HCT116 (cell line): ENCODE measurements at regions not wholly inside any gene's neighbourhood (a gene's known extent, or its start where the extent isn't known, plus 50 kb on each side); places are given as distances from the start of the nearest gene placed in this dataset.

Source experiments
- ATAC-seq: fragments of 200-7000 bp; cut with Tn5 transposase; 2 replicates; pipeline ENCODE4 v1.9.1; 2020; ENCODE audit warnings: mild to moderate bottlenecking, moderate library complexity
- BruUV-seq: library from RNA; stranded (reverse); fragments of 400-500 nt; replicated peaks from 2 replicates; lab custom pipeline; 2021; lab: Mats Ljungman, UMichigan
- CTCF ChIA-PET: fragments of 300-600 bp; sonication (Branson Sonifier 250); formaldehyde crosslinking; loops from one replicate; lab custom pipeline; 2021; ENCODE audit warnings: antibody characterized with exemption; lab: Charles Lee
- POLR2A ChIA-PET: fragments of 300-600, 350-600 bp; sonication (Branson Sonifier 250); formaldehyde crosslinking; loops from one replicate; lab custom pipeline; 2021; ENCODE audit warnings: antibody characterized with exemption; lab: Charles Lee
- RAD21 ChIA-PET, 2 experiments: fragments of 300-600 bp; sonication (Branson Sonifier 250); formaldehyde crosslinking; loops; one replicate each; lab custom pipeline; 2023; ENCODE audit warnings: low total read pairs in 2 of 2; ENCODE audit not compliant: uncharacterized antibody in 2 of 2, unreplicated experiment in 2 of 2, low non-redundant PET in 1 of 2; lab: Charles Lee
- DNase-seq: peaks from one replicate; pipeline ENCODE4 v3.0.0-alpha.2; 2010; ENCODE audit warnings: low read depth, low spot score
- H2AFZ ChIP-seq: fragments of 200-600 bp; shearing (Covaris generic), sonication (generic); 2 replicates; pipeline ENCODE4 v1.6.1; 2017; ENCODE audit warnings: low read depth, mixed run types, mixed read lengths, antibody characterized with exemption, low read length; ENCODE audit not compliant: poor library complexity, severe bottlenecking
- H3K27ac ChIP-seq: 2 replicates; pipeline ENCODE4 v1.5.1; 2012; ENCODE audit warnings: low read depth, low read length
- H3K27me3 ChIP-seq: fragments of 200-600 bp; sonication (generic); 2 replicates; pipeline ENCODE4 v1.6.1; 2016; ENCODE audit warnings: mixed run types, low read length, mixed read lengths; ENCODE audit not compliant: insufficient read depth
- H3K36me3 ChIP-seq, 2 experiments: fragments of 200-500 bp in 1 of 2; fragments of 200-600 bp in 1 of 2; sonication (Bioruptor generic) in 1 of 2; sonication (generic) in 1 of 2; 2 replicates each; pipeline versions ENCODE4 v1.5.1 to v1.6.1; 2014 to 2016; ENCODE audit warnings: low read length in 2 of 2, inconsistent platforms in 1 of 2, mixed read lengths in 1 of 2, mixed run types in 1 of 2; ENCODE audit not compliant: insufficient read depth in 2 of 2, control insufficient read depth in 1 of 2
- H3K4me1 ChIP-seq, 2 experiments: fragments of 200-600 bp in 1 of 2; sonication (generic) in 1 of 2; 2 replicates each; pipeline versions ENCODE4 v1.5.1 to v1.6.1; 2012 to 2017; ENCODE audit warnings: low read length in 2 of 2, inconsistent platforms in 1 of 2, mild to moderate bottlenecking in 1 of 2, mixed read lengths in 1 of 2, mixed run types in 1 of 2, moderate library complexity in 1 of 2; ENCODE audit not compliant: insufficient read depth in 2 of 2, control insufficient read depth in 1 of 2
- H3K4me2 ChIP-seq: fragments of 200-600 bp; sonication (generic); 2 replicates; pipeline ENCODE4 v1.6.1; 2017; ENCODE audit warnings: mixed run types, low read length, mixed read lengths
- H3K4me3 ChIP-seq, 2 experiments: fragments of 200-600 bp in 1 of 2; sonication (generic) in 1 of 2; replicated peaks in 1 of 2; 2 replicates each; pipeline ENCODE4 v1.5.1; 2011 to 2016; ENCODE audit warnings: low read length in 2 of 2, control low read depth in 1 of 2, low read depth in 1 of 2, mild to moderate bottlenecking in 1 of 2, mixed read lengths in 1 of 2, mixed run types in 1 of 2
- H3K79me2 ChIP-seq: fragments of 200-600 bp; sonication (generic); 2 replicates; pipeline ENCODE4 v1.6.1; 2017; ENCODE audit warnings: mild to moderate bottlenecking, mixed run types, low read length, moderate library complexity, mixed read lengths; ENCODE audit not compliant: insufficient read depth
- H3K9ac ChIP-seq: fragments of 200-600 bp; sonication (generic); 2 replicates; pipeline ENCODE4 v1.6.1; 2016; ENCODE audit warnings: low read length, mixed read lengths
- H3K9me2 ChIP-seq: fragments of 200-600 bp; sonication (generic), shearing (Covaris generic); 2 replicates; pipeline ENCODE4 v1.6.1; 2017; ENCODE audit warnings: mixed run types, mild to moderate bottlenecking, moderate library complexity; ENCODE audit not compliant: insufficient read depth
- H3K9me3 ChIP-seq, 2 experiments: fragments of 200-500 bp in 1 of 2; fragments of 200-600 bp in 1 of 2; sonication (Bioruptor generic) in 1 of 2; sonication (generic) in 1 of 2; 2 replicates each; pipeline ENCODE4 v1.6.1; 2014 to 2017; ENCODE audit warnings: low read length in 2 of 2, mixed read lengths in 2 of 2, inconsistent platforms in 1 of 2, low read depth in 1 of 2, mild to moderate bottlenecking in 1 of 2, mixed run types in 1 of 2, moderate library complexity in 1 of 2; ENCODE audit not compliant: control insufficient read depth in 1 of 2, insufficient read depth in 1 of 2
- H4K20me1 ChIP-seq: fragments of 200-600 bp; sonication (generic), shearing (Covaris generic); 2 replicates; pipeline ENCODE4 v1.6.1; 2017; ENCODE audit warnings: mixed run types, mild to moderate bottlenecking, moderate library complexity; ENCODE audit not compliant: insufficient read depth
- CBX3 ChIP-seq: IDR thresholded peaks from 2 replicates; pipeline ENCODE4 v1.6.1; 2012; ENCODE audit warnings: low read depth
- CEBPB ChIP-seq: IDR thresholded peaks from 2 replicates; pipeline ENCODE4 v1.6.1; 2012; ENCODE audit warnings: low read depth
- CTCF ChIP-seq, 3 experiments: fragments of 200-600 bp in 1 of 3; sonication (generic) in 1 of 3; IDR thresholded peaks in 2 of 3; conservative IDR thresholded peaks in 1 of 3; 2 replicates each; pipeline ENCODE4 v1.5.1; 2012 to 2017; ENCODE audit warnings: low read depth in 2 of 3, low read length in 2 of 3, antibody characterized with exemption in 1 of 3, borderline replicate concordance in 1 of 3, control low read depth in 1 of 3, mild to moderate bottlenecking in 1 of 3, mixed read lengths in 1 of 3, mixed run types in 1 of 3, moderate library complexity in 1 of 3; ENCODE audit not compliant: insufficient read depth in 1 of 3
- ELF1 ChIP-seq: IDR thresholded peaks from 2 replicates; pipeline ENCODE4 v1.6.1; 2012; ENCODE audit warnings: low read depth, borderline replicate concordance
- EZH2phosphoT487 ChIP-seq: fragments of 200-600 bp; IDR thresholded peaks from 2 replicates; pipeline ENCODE4 v1.6.1; 2018; ENCODE audit warnings: antibody characterized with exemption, borderline replicate concordance
- JUND ChIP-seq: IDR thresholded peaks from 2 replicates; pipeline ENCODE4 v1.6.1; 2012
- MAX ChIP-seq: IDR thresholded peaks from 2 replicates; pipeline ENCODE4 v1.6.1; 2012
- POLR2A ChIP-seq: IDR thresholded peaks from 2 replicates; pipeline ENCODE4 v1.7.0; 2011; ENCODE audit warnings: borderline replicate concordance; ENCODE audit not compliant: insufficient read depth, insufficient read length; ENCODE audit errors: extremely low read depth
- POLR2AphosphoS5 ChIP-seq: IDR thresholded peaks from 2 replicates; pipeline ENCODE4 v1.6.1; 2011; ENCODE audit warnings: mild to moderate bottlenecking, low read depth, low read length, moderate library complexity
- REST ChIP-seq: IDR thresholded peaks from 2 replicates; pipeline ENCODE4 v1.6.1; 2012; ENCODE audit warnings: low read depth
- SRF ChIP-seq: IDR thresholded peaks from 2 replicates; pipeline ENCODE4 v1.6.1; 2012; ENCODE audit warnings: low read depth
- TCF7L2 ChIP-seq: IDR thresholded peaks from 2 replicates; pipeline ENCODE4 v1.7.0; 2011; ENCODE audit warnings: borderline replicate concordance, inconsistent platforms; ENCODE audit not compliant: insufficient read depth, insufficient read length; ENCODE audit errors: extremely low read depth
- ZBTB33 ChIP-seq: IDR thresholded peaks from 2 replicates; pipeline ENCODE4 v1.6.1; 2011; ENCODE audit warnings: mild to moderate bottlenecking, low read length, moderate library complexity; ENCODE audit not compliant: insufficient replicate concordance; ENCODE audit errors: extremely low read depth
- ZFX ChIP-seq: fragments of 450-650 bp; IDR thresholded peaks from 2 replicates; pipeline ENCODE4 v1.6.1; 2017
- intact Hi-C: fragments of 100-400 bp; cut with micrococcal nuclease; formaldehyde crosslinking; loops from 2 replicates; pipeline ENCODE4 v1.10.0; 2022

- Histone ChIP-seq H3K79me2 (no peaks in the 10 kb centered on the region), H3K9me3 (no peaks in the 10 kb centered on the region), H3K4me2 (no peak overlapping the region), H3K27ac (no peak overlapping the region)
- ATAC-seq = no peak
- RAD21 ChIA-PET = no interaction called here
- TF ChIP-seq MAX (no peak), POLR2AphosphoS5 (no peak), SRF (no peak), ZBTB33 (no peak), JUND (no peak), ELF1 (no peak), EZH2phosphoT487 (no peak), TCF7L2 (no peak), CBX3 (no peak), ZFX (no peak), REST (no peak), CTCF (IDR thresholded peaks at IDR 0.05 in 2 of 3, conservative IDR thresholded peaks at IDR 0.05 in 1 of 3; ENCODE audit: borderline replicate concordance in 1 of 3, insufficient read depth in 1 of 3, low read depth in 2 of 3, low read length in 2 of 3) (no peak), POLR2A (no peak), CEBPB (no peak)
- TF ChIP-seq, all 23 proteins: peak for 0
- ChIA-PET CTCF (no interaction called here), POLR2A (no interaction called here)
- no TSS peak for BruUV-seq
- Histone ChIP-seq H3K36me3 (no peaks in the 10 kb centered on the region), H3K27me3 (no peaks in the 10 kb centered on the region), H3K9ac (no peak overlapping the region), H3K4me1 (no peaks in the 10 kb centered on the region), H3K4me3 (no peak overlapping the region), H2AFZ (no peak overlapping the region), H4K20me1 (no peaks in the 10 kb centered on the region), H3K9me2 (no peaks in the 10 kb centered on the region)
- DNase-seq = no peak
- intact Hi-C loops = no loop called here
Observed at GRCh38 chr20:48211847-48212246, 426.6 kb upstream of the SULF2 start.
